Right lobe of liver (tissue), 6 donors: ENCODE measurements at regions not wholly inside any gene's neighbourhood (a gene's known extent, or its start where the extent isn't known, plus 50 kb on each side); places are given as distances from the start of the nearest gene placed in this dataset.

ENCODE experiments used
- ATAC-seq, 4 donors: fragments of 200-7000 bp; cut with Tn5 transposase; one replicate each; pipeline ENCODE4 v1.9.1; 2020; ENCODE audit warnings: mild to moderate bottlenecking in 4 of 4, moderate library complexity in 4 of 4
- DNase-seq, 3 donors: peaks; one replicate each; pipeline ENCODE4 v3.0.0-alpha.2; 2020
- H3K27ac ChIP-seq, 3 donors: fragments of 200-600 bp; one replicate each; pipeline ENCODE4 v1.8.0; 2022
- H3K27me3 ChIP-seq, 2 donors: fragments of 200-600 bp; one replicate each; pipeline ENCODE4 v1.8.0; 2022
- H3K36me3 ChIP-seq, 4 donors: fragments of 200-600 bp; sonication (generic) in 1 of 4; one replicate each; pipeline versions ENCODE4 v1.5.1 to v1.8.0; 2017 to 2022; ENCODE audit warnings: control low read depth in 1 of 4
- H3K4me1 ChIP-seq, 4 donors: fragments of 200-600 bp; sonication (generic) in 1 of 4; one replicate each; pipeline versions ENCODE4 v1.5.1 to v1.8.0; 2017 to 2022; ENCODE audit warnings: control low read depth in 1 of 4
- H3K4me3 ChIP-seq, 3 donors: fragments of 200-600 bp; one replicate each; pipeline ENCODE4 v1.8.0; 2022
- H3K9me3 ChIP-seq, 4 donors: fragments of 200-600 bp; sonication (generic) in 1 of 4; one replicate each; pipeline versions ENCODE4 v1.5.1 to v1.8.0; 2017 to 2022; ENCODE audit warnings: control low read depth in 1 of 4
- CTCF ChIP-seq, 4 donors: fragments of 200-600 bp in 3 of 4; fragments of 450-650 bp in 1 of 4; IDR thresholded peaks; one replicate each; pipeline versions ENCODE4 v1.5.1 to v1.8.0; 2016 to 2022; ENCODE audit warnings: antibody characterized with exemption in 4 of 4, mild to moderate bottlenecking in 2 of 4
- POLR2A ChIP-seq: fragments of 450-650 bp; IDR thresholded peaks from one replicate; pipeline ENCODE4 v1.6.1; 2017; ENCODE audit warnings: antibody characterized with exemption, mild to moderate bottlenecking
- WGBS: methylation state at CpG from one replicate; pipeline ENCODE4 v1.1.6; 2018; ENCODE audit warnings: low coverage, low lambda C conversion rate; ENCODE audit not compliant: insufficient coverage; ENCODE audit errors: missing lambda C conversion rate; 5-methylcytosine and 5-hydroxymethylcytosine counted together
- intact Hi-C, 2 donors: fragments of 100-400 bp; cut with DNase I; formaldehyde crosslinking; loops; one replicate each; pipeline versions ENCODE4 v1.11.2 to v1.14.1; 2022
- donor health status: DM: no; HTN: yes; CAD: no.
- donor health status: DM: no; HTN: no; CAD: no.
- donor health status: DM: no; HTN: no; CAD: no.
- donor health status: DM: no; HTN: yes; CAD: no.
- donor health status: DM: no; HTN: yes; CAD: no.

DNA sequence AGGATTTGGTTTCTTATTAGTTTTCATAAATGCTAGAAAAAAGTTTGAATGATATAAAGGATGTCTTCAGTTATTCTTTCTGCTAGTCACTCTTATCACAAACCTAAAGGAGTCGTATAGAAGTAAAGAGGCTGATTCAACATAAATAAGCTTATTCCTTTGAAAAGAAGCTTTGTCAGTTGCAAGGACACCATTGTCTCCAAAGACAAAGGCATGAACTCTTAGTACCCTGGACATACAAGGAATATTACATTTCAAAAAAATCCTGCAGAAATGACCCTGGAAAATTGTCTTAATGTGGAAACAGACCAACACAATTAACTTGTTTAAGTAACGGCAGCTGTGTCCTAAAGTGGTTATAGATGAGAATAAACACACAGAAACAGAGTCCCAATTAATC is 528.0 kb downstream of the CPS1 start:
- DNase-seq (no peak), ATAC-seq (no peak)
- H3K27me3 ChIP-seq, result no peaks in the 10 kb centered on the region
- 60% methylated on average over 2 of the region's 2 CpGs for WGBS
- H3K4me1 ChIP-seq, result no peaks in the 10 kb centered on the region
- no peaks in the 10 kb centered on the region for H3K36me3 ChIP-seq
- H3K27ac ChIP-seq, result no peak overlapping the region
- TF ChIP-seq CTCF (IDR thresholded peaks at IDR 0.05) (no peak), POLR2A (no peak)
- no peaks in the 10 kb centered on the region for H3K9me3 ChIP-seq
- H3K4me3 ChIP-seq, result no peak overlapping the region
- intact Hi-C loops, result no loop called here

DNA sequence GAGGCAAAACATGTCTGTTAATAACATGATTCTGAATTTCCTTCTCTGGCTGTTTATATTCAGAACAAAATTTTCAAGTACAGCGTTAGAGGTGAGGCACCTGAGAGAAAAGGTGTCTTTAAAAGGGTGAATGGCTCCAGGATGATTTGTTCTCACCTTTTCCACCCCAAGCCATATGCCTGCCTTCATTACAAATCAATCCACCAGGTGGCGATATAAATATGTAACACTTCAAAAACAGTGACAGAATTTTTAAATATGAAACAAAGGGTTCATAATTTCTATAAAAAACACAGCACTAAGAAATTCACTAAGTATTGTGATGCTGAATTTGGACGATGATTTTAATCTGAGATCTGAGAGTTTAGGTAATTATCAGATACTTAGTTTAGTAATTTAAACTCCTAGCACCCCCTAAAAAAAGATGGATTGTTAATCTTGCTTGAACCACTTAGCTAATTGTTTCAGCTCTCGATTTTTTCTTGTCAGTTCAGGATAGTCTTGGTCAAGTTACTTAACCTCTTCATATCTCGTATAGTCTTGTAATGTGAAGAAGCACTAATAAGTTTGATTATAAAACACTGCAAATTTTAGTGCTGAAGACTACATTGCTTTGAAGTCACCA is 528.8 kb downstream of the CPS1 start:
- no peak for DNase-seq
- H3K27ac ChIP-seq, result no peak overlapping the region
- no peaks in the 10 kb centered on the region for H3K27me3 ChIP-seq
- no peaks in the 10 kb centered on the region for H3K4me1 ChIP-seq
- ATAC-seq, result peak; percentile 49 to 72 (median 57)
- H3K4me3 ChIP-seq, result no peak overlapping the region
- 17% methylated on average over 5 of the region's 5 CpGs for WGBS
- intact Hi-C loops, result no loop called here
- no peaks in the 10 kb centered on the region for H3K9me3 ChIP-seq
- no peak for TF ChIP-seq POLR2A
- peak; percentile 55 to 71 (median 62) for TF ChIP-seq CTCF (IDR thresholded peaks at IDR 0.05)
- no peaks in the 10 kb centered on the region for H3K36me3 ChIP-seq

DNA sequence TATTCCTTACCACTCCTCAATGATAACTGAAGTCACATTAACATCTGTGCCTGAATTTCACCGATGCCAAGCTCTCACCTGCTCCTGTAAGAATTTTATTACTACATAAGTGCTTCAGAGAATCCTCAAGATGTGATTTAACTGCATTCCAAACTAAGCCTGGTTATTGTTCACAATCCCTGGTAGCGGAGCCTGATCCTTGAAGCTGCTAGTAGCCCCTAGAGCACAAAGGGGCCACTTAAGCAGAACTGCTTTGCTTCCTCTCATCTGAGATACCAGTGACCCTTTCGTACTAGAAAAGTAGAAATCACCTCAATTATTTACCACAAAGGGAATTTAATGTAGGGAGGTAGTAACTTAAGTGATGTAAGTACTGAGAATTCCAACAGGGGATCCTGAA is 529.6 kb downstream of the CPS1 start:
- H3K9me3 ChIP-seq, result no peaks in the 10 kb centered on the region
- H3K36me3 ChIP-seq, result no peaks in the 10 kb centered on the region
- DNase-seq (no peak), ATAC-seq (no peak)
- H3K4me1 ChIP-seq, result no peaks in the 10 kb centered on the region
- intact Hi-C loops, result no loop called here
- TF ChIP-seq CTCF (IDR thresholded peaks at IDR 0.05), result no peak
- no peak for TF ChIP-seq POLR2A
- H3K27ac ChIP-seq, result no peak overlapping the region
- H3K27me3 ChIP-seq, result no peaks in the 10 kb centered on the region
- WGBS, result 79% methylated on average over 3 of the region's 3 CpGs
- no peak overlapping the region for H3K4me3 ChIP-seq

DNA sequence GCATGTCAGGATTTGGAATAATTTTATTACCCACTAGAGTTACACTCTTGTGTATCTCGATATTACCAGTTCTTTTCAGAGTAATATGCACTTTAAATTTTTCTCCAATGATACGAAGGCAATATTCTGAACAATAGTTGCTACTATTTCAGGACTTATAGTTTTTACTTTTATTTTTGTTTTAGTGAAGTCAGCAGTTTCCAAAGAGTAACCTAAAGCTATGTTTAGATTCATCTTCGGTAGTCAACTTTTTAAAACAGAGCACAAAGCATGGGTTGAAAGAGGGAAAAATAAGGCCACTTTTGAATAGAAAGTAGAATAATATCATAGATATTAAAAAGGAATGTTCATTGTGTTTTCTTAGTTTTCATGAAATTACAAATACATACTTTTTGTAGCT is 532.7 kb downstream of the CPS1 start:
- TF ChIP-seq POLR2A (no peak), CTCF (IDR thresholded peaks at IDR 0.05) (no peak)
- intact Hi-C loops, result no loop called here
- Histone ChIP-seq H3K36me3 (no peaks in the 10 kb centered on the region), H3K27me3 (no peaks in the 10 kb centered on the region), H3K4me3 (no peak overlapping the region), H3K27ac (no peak overlapping the region), H3K9me3 (no peaks in the 10 kb centered on the region), H3K4me1 (no peaks in the 10 kb centered on the region)
- no peak for DNase-seq
- ATAC-seq, result no peak
- WGBS, result 77% methylated on average over 3 of the region's 3 CpGs
